ENCODE measurements at regions not wholly inside any gene's neighbourhood (a gene's known extent, or its start where the extent isn't known, plus 50 kb on each side); places are given as distances from the start of the nearest gene placed in this dataset.

- Mint-ChIP-seq H3K4me3 (no peak overlapping the region), H3K36me3 (ENCODE audit: low read depth) (no peaks in the 10 kb centered on the region), H3K27me3 (peaks cover 22% of the 10 kb centered on the region), H3K4me1 (no peaks in the 10 kb centered on the region), H3K9me3 (no peaks in the 10 kb centered on the region), H3K27ac (no peak overlapping the region)
- peak; percentile 29 for ATAC-seq (replicated peaks)
Measured at GRCh38 chr14:51333901-51334521, 94.0 kb downstream of the TMX1 start.

DNA sequence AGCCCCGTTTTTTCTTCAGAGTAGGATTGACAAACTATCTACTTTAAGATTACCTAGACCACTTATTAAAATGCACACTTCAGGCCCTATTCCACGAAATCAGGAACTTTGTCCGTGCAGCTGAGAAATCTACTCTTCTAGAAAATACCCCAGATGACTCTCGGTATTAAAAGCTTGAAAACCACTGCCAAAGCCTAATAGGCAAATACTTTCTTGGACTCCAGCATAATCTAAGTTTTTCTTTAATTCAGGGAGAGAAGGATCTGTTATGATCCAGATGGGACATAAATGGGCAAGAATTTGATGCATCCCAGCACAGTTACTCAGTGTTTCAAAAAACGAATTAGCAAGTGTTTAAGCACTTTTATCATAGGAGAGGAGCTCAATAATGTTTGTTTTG lies 94.5 kb downstream of the TMX1 start:
- Mint-ChIP-seq H3K36me3 (ENCODE audit: low read depth) (no peaks in the 10 kb centered on the region), H3K9me3 (no peaks in the 10 kb centered on the region), H3K27me3 (peaks cover 22% of the 10 kb centered on the region), H3K4me1 (no peaks in the 10 kb centered on the region), H3K4me3 (no peak overlapping the region), H3K27ac (no peak overlapping the region)
- ATAC-seq (replicated peaks), result no peak

- H3K4me3 Mint-ChIP-seq, result no peak overlapping the region
- H3K9me3 Mint-ChIP-seq, result no peaks in the 10 kb centered on the region
- H3K4me1 Mint-ChIP-seq, result no peaks in the 10 kb centered on the region
- ATAC-seq (replicated peaks), result no peak
- peaks cover 22% of the 10 kb centered on the region for H3K27me3 Mint-ChIP-seq
- no peaks in the 10 kb centered on the region for H3K36me3 Mint-ChIP-seq (ENCODE audit: low read depth)
- no peak overlapping the region for H3K27ac Mint-ChIP-seq
Measured at GRCh38 chr14:51335531-51335930, 95.5 kb downstream of the TMX1 start.

- Mint-ChIP-seq H3K9me3 (no peaks in the 10 kb centered on the region), H3K4me1 (no peaks in the 10 kb centered on the region), H3K36me3 (ENCODE audit: low read depth) (no peaks in the 10 kb centered on the region), H3K4me3 (no peak overlapping the region), H3K27me3 (peaks cover 19% of the 10 kb centered on the region), H3K27ac (no peak overlapping the region)
- no peak for ATAC-seq (replicated peaks)
Measured at GRCh38 chr14:51335961-51336723, 96.1 kb downstream of the TMX1 start.

GRCh38 chr14:51336734-51337133 lies 96.7 kb downstream of the TMX1 start:
- Mint-ChIP-seq H3K4me1 (no peaks in the 10 kb centered on the region), H3K27ac (no peak overlapping the region), H3K27me3 (peaks cover 17% of the 10 kb centered on the region), H3K36me3 (ENCODE audit: low read depth) (no peaks in the 10 kb centered on the region), H3K9me3 (no peaks in the 10 kb centered on the region), H3K4me3 (no peak overlapping the region)
- ATAC-seq (replicated peaks), result no peak

DNA sequence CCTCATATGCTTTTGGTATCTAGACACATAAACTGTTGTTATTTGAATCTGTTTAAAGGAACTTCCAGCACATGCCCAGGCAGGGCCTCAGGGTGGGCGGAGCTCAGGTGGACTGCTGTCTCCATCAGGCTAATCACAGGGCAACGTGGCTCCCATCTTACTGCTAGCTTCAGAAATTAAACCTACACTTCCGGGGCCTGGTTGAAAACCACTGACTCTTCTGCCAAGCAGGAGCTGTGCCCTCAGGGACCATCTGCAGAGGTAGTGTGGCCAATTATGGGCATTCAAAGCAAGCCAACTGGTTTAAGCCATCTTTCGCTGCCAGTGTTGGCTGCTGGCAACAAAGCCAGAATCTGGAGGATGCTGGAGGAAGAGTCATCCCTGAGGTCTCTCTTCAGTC lies 97.5 kb downstream of the TMX1 start:
- ATAC-seq (replicated peaks), result no peak
- Mint-ChIP-seq H3K27me3 (peaks cover 10% of the 10 kb centered on the region), H3K4me1 (no peaks in the 10 kb centered on the region), H3K9me3 (no peaks in the 10 kb centered on the region), H3K4me3 (no peak overlapping the region), H3K36me3 (ENCODE audit: low read depth) (no peaks in the 10 kb centered on the region), H3K27ac (no peak overlapping the region)

DNA sequence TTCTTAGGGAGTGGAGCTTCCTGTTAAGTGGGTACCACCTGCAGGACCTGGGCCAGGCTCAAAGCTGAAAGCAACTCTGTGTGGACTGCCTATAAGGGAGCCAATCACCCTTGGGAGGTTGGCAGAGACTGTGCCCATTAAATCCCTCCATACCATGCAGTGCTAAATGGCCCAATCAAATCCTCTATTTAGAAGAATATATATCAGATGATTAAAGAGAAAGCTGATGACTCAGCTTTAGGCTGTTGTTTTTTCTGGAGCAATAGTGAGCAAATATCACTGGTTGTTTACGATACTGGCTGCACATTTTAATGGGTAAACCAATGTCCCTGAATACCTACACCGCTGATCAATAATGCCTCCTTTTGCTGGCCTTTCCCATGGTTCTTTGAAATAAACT lies 101.3 kb downstream of the TMX1 start:
- no peaks in the 10 kb centered on the region for H3K36me3 Mint-ChIP-seq (ENCODE audit: low read depth)
- peaks cover 7% of the 10 kb centered on the region for H3K9me3 Mint-ChIP-seq
- H3K27ac Mint-ChIP-seq, result no peak overlapping the region
- no peak overlapping the region for H3K4me3 Mint-ChIP-seq
- H3K4me1 Mint-ChIP-seq, result no peaks in the 10 kb centered on the region
- peaks cover 5% of the 10 kb centered on the region for H3K27me3 Mint-ChIP-seq
- no peak for ATAC-seq (replicated peaks)

GRCh38 chr14:51342226-51342625 lies 102.2 kb downstream of the TMX1 start:
- peaks cover 5% of the 10 kb centered on the region for H3K27me3 Mint-ChIP-seq
- peak; percentile 23 for ATAC-seq (replicated peaks)
- H3K4me1 Mint-ChIP-seq, result no peaks in the 10 kb centered on the region
- H3K4me3 Mint-ChIP-seq, result no peak overlapping the region
- no peaks in the 10 kb centered on the region for H3K36me3 Mint-ChIP-seq (ENCODE audit: low read depth)
- no peak overlapping the region for H3K27ac Mint-ChIP-seq
- H3K9me3 Mint-ChIP-seq, result peaks cover 7% of the 10 kb centered on the region

DNA sequence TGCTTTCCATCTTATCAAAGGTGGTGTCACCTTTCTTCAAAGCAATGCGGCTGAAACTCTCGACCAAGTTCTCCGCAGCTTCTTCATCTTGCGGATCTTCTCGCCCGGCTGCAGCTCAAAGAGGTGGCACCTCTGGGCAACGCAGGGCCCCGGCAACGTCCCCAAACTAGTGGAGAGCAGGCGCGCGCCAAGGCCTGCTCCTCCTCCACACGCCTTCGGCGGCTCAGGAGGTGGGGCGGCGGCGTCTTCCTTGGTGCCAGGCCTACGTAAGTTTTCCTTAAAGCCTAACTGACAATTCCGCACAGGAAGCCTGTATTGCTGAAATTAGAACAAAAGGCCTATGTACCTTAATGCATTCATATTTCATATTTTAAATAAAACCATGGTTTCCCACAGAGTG lies 112.0 kb downstream of the TMX1 start:
- no peak for ATAC-seq (replicated peaks)
- Mint-ChIP-seq H3K4me3 (no peak overlapping the region), H3K9me3 (no peaks in the 10 kb centered on the region), H3K27ac (no peak overlapping the region), H3K4me1 (no peaks in the 10 kb centered on the region), H3K36me3 (ENCODE audit: low read depth) (no peaks in the 10 kb centered on the region), H3K27me3 (peaks cover 10% of the 10 kb centered on the region)

DNA sequence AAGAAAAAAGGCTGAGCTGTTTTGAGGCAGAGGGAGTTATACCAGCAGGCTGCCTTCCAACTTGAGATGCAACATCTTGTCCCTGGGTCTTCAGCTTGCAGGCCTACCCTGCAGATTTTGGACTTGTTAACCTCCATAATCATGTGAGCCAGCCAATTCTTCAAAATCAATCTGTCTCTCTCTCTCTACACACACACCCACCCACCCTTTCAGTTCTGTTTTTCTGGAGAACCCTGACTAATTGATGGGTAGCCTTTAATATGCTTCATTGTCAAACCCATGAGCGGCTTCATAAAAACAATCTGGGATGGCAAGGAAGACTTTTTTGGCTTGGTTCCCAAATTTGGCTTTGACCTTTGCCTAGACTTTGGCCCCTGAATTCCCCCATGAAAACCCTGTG lies 113.9 kb downstream of the TMX1 start:
- H3K9me3 Mint-ChIP-seq, result no peaks in the 10 kb centered on the region
- H3K36me3 Mint-ChIP-seq (ENCODE audit: low read depth), result no peaks in the 10 kb centered on the region
- ATAC-seq (replicated peaks), result no peak
- no peak overlapping the region for H3K27ac Mint-ChIP-seq
- H3K4me1 Mint-ChIP-seq, result no peaks in the 10 kb centered on the region
- H3K27me3 Mint-ChIP-seq, result peaks cover 10% of the 10 kb centered on the region
- no peak overlapping the region for H3K4me3 Mint-ChIP-seq

- H3K4me1 Mint-ChIP-seq, result no peaks in the 10 kb centered on the region
- H3K4me3 Mint-ChIP-seq, result no peak overlapping the region
- peaks cover 10% of the 10 kb centered on the region for H3K27me3 Mint-ChIP-seq
- ATAC-seq (replicated peaks), result no peak
- H3K9me3 Mint-ChIP-seq, result no peaks in the 10 kb centered on the region
- no peaks in the 10 kb centered on the region for H3K36me3 Mint-ChIP-seq (ENCODE audit: low read depth)
- no peak overlapping the region for H3K27ac Mint-ChIP-seq
Measured at GRCh38 chr14:51354846-51355245, 114.8 kb downstream of the TMX1 start.

- Mint-ChIP-seq H3K36me3 (ENCODE audit: low read depth) (no peaks in the 10 kb centered on the region), H3K27me3 (peaks cover 14% of the 10 kb centered on the region), H3K27ac (no peak overlapping the region), H3K4me1 (no peaks in the 10 kb centered on the region), H3K4me3 (no peak overlapping the region), H3K9me3 (no peaks in the 10 kb centered on the region)
- no peak for ATAC-seq (replicated peaks)
Measured at GRCh38 chr14:51356381-51356780, 116.3 kb downstream of the TMX1 start.

GRCh38 chr14:51357250-51357649 lies 117.2 kb downstream of the TMX1 start:
- Mint-ChIP-seq H3K27ac (no peak overlapping the region), H3K4me3 (no peak overlapping the region), H3K9me3 (no peaks in the 10 kb centered on the region), H3K4me1 (no peaks in the 10 kb centered on the region), H3K27me3 (peaks cover 14% of the 10 kb centered on the region), H3K36me3 (ENCODE audit: low read depth) (no peaks in the 10 kb centered on the region)
- ATAC-seq (replicated peaks), result no peak

DNA sequence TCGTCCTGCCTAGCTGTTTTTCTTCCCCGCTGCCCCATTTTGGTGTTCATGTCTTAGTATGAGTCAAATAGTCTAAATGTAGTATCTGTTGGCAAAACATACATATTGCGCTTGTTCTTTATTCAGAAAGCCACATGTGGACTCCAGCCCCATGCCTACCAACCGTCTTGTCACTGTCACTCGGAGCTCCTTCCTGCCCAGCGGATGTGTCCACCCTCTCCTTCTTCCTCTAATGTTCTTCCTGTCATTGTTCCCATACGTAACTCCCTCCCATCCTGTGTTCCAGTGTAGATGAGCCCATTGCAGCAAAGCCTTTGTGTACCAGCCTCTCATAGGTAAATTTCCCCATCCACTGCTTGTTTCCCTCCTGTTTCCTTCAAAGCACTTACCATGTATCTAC lies 120.5 kb downstream of the TMX1 start:
- H3K36me3 Mint-ChIP-seq (ENCODE audit: low read depth), result no peaks in the 10 kb centered on the region
- H3K9me3 Mint-ChIP-seq, result no peaks in the 10 kb centered on the region

GRCh38 chr14:51365241-51365965 lies 125.4 kb downstream of the TMX1 start:
- Mint-ChIP-seq H3K4me3 (no peak overlapping the region), H3K27me3 (peaks cover 14% of the 10 kb centered on the region), H3K27ac (no peak overlapping the region), H3K36me3 (ENCODE audit: low read depth) (no peaks in the 10 kb centered on the region), H3K9me3 (no peaks in the 10 kb centered on the region), H3K4me1 (no peaks in the 10 kb centered on the region)
- no peak for ATAC-seq (replicated peaks)

More for the DNA sequence above, 120.5 kb downstream of the TMX1 start:
- Mint-ChIP-seq H3K4me1 (no peaks in the 10 kb centered on the region), H3K4me3 (no peak overlapping the region), H3K27me3 (peaks cover 5% of the 10 kb centered on the region), H3K27ac (no peak overlapping the region)
- no peak for ATAC-seq (replicated peaks)
